ENCODE measurements at regions not wholly inside any gene's neighbourhood (a gene's known extent, or its start where the extent isn't known, plus 50 kb on each side); places are given as distances from the start of the nearest gene placed in this dataset.

- TF ChIP-seq CTCF (IDR thresholded peaks at IDR 0.05) = no peak
- TF ChIP-seq POLR2A (IDR thresholded peaks at IDR 0.05) = no peak
Measured at GRCh38 chr2:2683606-2684224, 352.6 kb upstream of the MYT1L start.

Measured in body of pancreas (tissue), 4 donors.